ENCODE measurements at regions not wholly inside any gene's neighbourhood (a gene's known extent, or its start where the extent isn't known, plus 50 kb on each side); places are given as distances from the start of the nearest gene placed in this dataset.

DNA sequence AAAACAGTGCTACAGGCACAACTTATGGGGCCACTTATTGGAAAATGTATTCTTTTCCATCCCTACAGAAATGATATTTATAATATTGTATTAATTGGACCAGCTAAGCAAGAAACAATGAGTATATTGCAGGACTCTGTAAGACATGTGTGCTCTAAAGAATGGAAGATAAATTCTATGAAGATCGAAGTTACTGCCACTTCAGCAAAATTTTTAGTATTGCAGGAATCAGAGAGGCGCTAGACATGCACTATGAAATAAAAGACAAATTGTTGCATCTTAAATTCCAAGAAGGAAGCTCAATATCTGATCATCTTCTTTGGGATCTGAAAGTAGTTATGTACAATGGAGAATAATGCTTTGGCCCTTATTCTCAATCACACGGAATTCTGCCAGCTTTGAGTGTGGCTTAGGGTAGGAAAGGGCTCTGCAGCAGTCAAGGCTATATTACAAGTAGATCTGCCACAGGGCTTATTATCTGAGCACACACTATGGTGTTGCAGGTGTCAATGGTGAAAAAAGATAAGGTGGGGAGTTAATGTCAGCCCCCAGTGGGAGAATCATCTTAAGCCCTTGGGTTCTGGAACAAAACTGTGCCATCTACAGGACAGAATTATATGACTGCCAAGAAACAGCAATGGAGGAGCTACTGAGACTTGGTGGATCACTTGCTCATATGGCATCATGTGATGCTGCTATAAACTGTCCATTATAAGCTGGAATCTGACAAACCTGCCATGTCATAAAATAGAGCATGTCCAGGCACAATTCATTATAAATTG is 334.0 kb upstream of the NDST3 start:
- TF ChIP-seq, protein P1, sequence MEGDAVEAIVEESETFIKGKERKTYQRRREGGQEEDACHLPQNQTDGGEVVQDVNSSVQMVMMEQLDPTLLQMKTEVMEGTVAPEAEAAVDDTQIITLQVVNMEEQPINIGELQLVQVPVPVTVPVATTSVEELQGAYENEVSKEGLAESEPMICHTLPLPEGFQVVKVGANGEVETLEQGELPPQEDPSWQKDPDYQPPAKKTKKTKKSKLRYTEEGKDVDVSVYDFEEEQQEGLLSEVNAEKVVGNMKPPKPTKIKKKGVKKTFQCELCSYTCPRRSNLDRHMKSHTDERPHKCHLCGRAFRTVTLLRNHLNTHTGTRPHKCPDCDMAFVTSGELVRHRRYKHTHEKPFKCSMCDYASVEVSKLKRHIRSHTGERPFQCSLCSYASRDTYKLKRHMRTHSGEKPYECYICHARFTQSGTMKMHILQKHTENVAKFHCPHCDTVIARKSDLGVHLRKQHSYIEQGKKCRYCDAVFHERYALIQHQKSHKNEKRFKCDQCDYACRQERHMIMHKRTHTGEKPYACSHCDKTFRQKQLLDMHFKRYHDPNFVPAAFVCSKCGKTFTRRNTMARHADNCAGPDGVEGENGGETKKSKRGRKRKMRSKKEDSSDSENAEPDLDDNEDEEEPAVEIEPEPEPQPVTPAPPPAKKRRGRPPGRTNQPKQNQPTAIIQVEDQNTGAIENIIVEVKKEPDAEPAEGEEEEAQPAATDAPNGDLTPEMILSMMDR (IDR thresholded peaks at IDR 0.05) = no peak
- TF ChIP-seq POLR2A (IDR thresholded peaks at IDR 0.05) = no peak
